ENCODE measurements at regions not wholly inside any gene's neighbourhood (a gene's known extent, or its start where the extent isn't known, plus 50 kb on each side); places are given as distances from the start of the nearest gene placed in this dataset.

DNA sequence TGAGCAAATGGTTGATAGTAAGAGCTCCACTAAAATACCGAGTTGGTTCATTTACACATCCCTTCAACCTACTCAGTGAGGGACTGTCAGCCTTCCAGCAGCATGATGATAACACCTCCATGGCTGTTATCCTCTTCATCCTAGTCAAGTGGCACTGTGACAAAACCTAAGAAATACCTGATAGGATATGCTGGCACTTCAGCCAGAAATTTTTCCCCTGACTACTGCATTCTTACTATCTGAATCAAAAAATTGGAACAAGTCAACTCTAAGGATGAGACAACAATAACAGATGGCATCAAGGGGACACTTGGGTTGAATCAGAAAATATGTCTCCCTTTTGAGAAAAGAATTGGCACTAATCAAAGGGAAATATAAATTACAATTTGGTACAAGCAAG, 193.9 kb downstream of the KCTD12 start:
- H3K9me3 ChIP-seq (ENCODE audit: control insufficient read depth in 1 of 2, low read length in 2 of 2), result no peaks in the 10 kb centered on the region
- H3K36me3 ChIP-seq (ENCODE audit: insufficient read depth, low read length), result no peaks in the 10 kb centered on the region
- intact Hi-C loops (cut with micrococcal nuclease), result no loop called here
- H3K27ac ChIP-seq (ENCODE audit: low read depth, low read length), result no peak overlapping the region
- Mint-ChIP-seq H3K9me3 (peaks cover 0 to 4% (median 0%) of the 10 kb centered on the region in 8 donors), H3K27ac (no peak overlapping the region), H3K27me3 (peaks cover 0 to 4% of the 10 kb centered on the region in 2 donors), H3K4me3 (no peak overlapping the region), H3K36me3 (no peaks in the 10 kb centered on the region), H3K4me1 (no peaks in the 10 kb centered on the region)
- no peaks in the 10 kb centered on the region for H3K27me3 ChIP-seq (ENCODE audit: insufficient read depth, low read length)
- DNase-seq, result no peak
- no peaks in the 10 kb centered on the region for H3K4me1 ChIP-seq (ENCODE audit: insufficient read depth, low read length)
- ChIA-PET CTCF (ENCODE audit: partially characterized antibody) (no interaction called here), POLR2A (ENCODE audit: partially characterized antibody) (no interaction called here)
- no peak overlapping the region for H3K4me3 ChIP-seq (ENCODE audit: low read length in 2 of 2)

GRCh38 chr13:76690611-76691010, 195.6 kb downstream of the KCTD12 start:
- Histone ChIP-seq H3K36me3 (ENCODE audit: insufficient read depth, low read length) (no peaks in the 10 kb centered on the region), H3K4me3 (ENCODE audit: low read length in 2 of 2) (no peak overlapping the region), H3K9me3 (ENCODE audit: control insufficient read depth in 1 of 2, low read length in 2 of 2) (no peaks in the 10 kb centered on the region), H3K27me3 (ENCODE audit: insufficient read depth, low read length) (no peaks in the 10 kb centered on the region), H3K27ac (ENCODE audit: low read depth, low read length) (no peak overlapping the region), H3K4me1 (ENCODE audit: insufficient read depth, low read length) (no peaks in the 10 kb centered on the region)
- peaks cover 0 to 1% of the 10 kb centered on the region in 2 donors for H3K27me3 Mint-ChIP-seq
- H3K36me3 Mint-ChIP-seq, result no peaks in the 10 kb centered on the region
- peaks cover 0 to 4% (median 0%) of the 10 kb centered on the region in 8 donors for H3K9me3 Mint-ChIP-seq
- H3K4me1 Mint-ChIP-seq, result no peaks in the 10 kb centered on the region
- intact Hi-C loops (cut with micrococcal nuclease), result no loop called here
- DNase-seq, result no peak
- POLR2A ChIA-PET (ENCODE audit: partially characterized antibody), result no interaction called here
- H3K27ac Mint-ChIP-seq, result no peak overlapping the region
- CTCF ChIA-PET (ENCODE audit: partially characterized antibody), result interaction anchor here (1.0 kb wide), 1 partner anchor 9 kb away, joined by 3 read pairs; no protein-coding TSS in a partner anchor
- no peak overlapping the region for H3K4me3 Mint-ChIP-seq

DNA sequence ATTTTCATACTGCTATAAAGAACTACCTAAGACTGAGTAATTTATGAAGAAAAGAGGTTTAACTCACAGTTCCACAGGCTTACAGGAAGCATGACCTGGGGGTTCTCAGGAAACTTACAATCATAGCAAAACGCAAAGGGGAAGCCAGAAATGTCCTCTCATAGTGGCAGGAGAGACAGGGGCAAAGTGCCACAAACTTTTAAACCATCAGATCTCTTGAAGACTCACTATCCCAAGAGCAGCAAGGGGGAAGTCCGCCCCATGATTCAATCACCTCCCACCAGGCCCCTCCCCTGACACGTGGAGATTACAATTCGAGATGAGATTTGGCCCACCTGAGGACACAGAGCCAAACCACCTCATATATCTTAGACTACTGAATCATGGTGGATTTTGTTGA, 198.7 kb downstream of the KCTD12 start:
- H3K4me3 ChIP-seq (ENCODE audit: low read length in 2 of 2), result no peak overlapping the region
- no peak overlapping the region for H3K27ac ChIP-seq (ENCODE audit: low read depth, low read length)
- no peaks in the 10 kb centered on the region for H3K27me3 ChIP-seq (ENCODE audit: insufficient read depth, low read length)
- intact Hi-C loops (cut with micrococcal nuclease), result no loop called here
- no peaks in the 10 kb centered on the region for H3K4me1 Mint-ChIP-seq
- H3K4me3 Mint-ChIP-seq, result no peak overlapping the region
- H3K4me1 ChIP-seq (ENCODE audit: insufficient read depth, low read length), result no peaks in the 10 kb centered on the region
- no peaks in the 10 kb centered on the region for H3K9me3 ChIP-seq (ENCODE audit: control insufficient read depth in 1 of 2, low read length in 2 of 2)
- no peaks in the 10 kb centered on the region for H3K36me3 Mint-ChIP-seq
- ChIA-PET CTCF (ENCODE audit: partially characterized antibody) (no interaction called here), POLR2A (ENCODE audit: partially characterized antibody) (no interaction called here)
- H3K27me3 Mint-ChIP-seq, result peaks cover 0 to 5% of the 10 kb centered on the region in 2 donors
- no peaks in the 10 kb centered on the region for H3K36me3 ChIP-seq (ENCODE audit: insufficient read depth, low read length)
- no peak overlapping the region for H3K27ac Mint-ChIP-seq
- H3K9me3 Mint-ChIP-seq, result peaks cover 0 to 4% (median 0%) of the 10 kb centered on the region in 8 donors
- no peak for DNase-seq

GRCh38 chr13:76685938-76686337, 200.3 kb downstream of the KCTD12 start:
- Histone ChIP-seq H3K27me3 (ENCODE audit: insufficient read depth, low read length) (no peaks in the 10 kb centered on the region), H3K4me1 (ENCODE audit: insufficient read depth, low read length) (no peaks in the 10 kb centered on the region), H3K27ac (ENCODE audit: low read depth, low read length) (no peak overlapping the region), H3K4me3 (ENCODE audit: low read length in 2 of 2) (no peak overlapping the region), H3K9me3 (ENCODE audit: control insufficient read depth in 1 of 2, low read length in 2 of 2) (no peaks in the 10 kb centered on the region), H3K36me3 (ENCODE audit: insufficient read depth, low read length) (no peaks in the 10 kb centered on the region)
- intact Hi-C loops (cut with micrococcal nuclease), result no loop called here
- Mint-ChIP-seq H3K9me3 (peaks cover 0 to 4% (median 0%) of the 10 kb centered on the region in 8 donors), H3K27ac (no peak overlapping the region), H3K27me3 (peaks cover 0 to 11% of the 10 kb centered on the region in 2 donors), H3K36me3 (no peaks in the 10 kb centered on the region), H3K4me3 (no peak overlapping the region), H3K4me1 (no peaks in the 10 kb centered on the region)
- CTCF ChIA-PET (ENCODE audit: partially characterized antibody), result no interaction called here
- POLR2A ChIA-PET (ENCODE audit: partially characterized antibody), result no interaction called here
- no peak for DNase-seq

DNA sequence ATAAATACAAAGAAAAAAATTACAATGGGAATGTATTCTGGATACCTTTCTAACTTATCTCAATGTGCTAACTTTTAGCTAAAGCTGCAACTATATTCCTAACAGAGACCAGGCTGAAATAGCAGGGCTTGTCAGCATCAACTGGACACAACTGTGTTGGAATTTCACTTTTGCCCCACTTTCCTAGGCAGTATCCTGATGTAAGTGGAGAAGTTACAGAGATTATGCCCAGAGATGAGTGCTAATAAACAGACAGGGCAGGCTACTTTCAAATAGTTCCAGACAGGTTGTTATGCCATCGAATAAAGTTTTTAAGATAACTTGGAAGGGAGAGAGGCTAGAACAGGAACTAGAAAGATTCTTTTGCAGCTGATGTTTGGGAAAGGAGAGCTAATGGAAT, 201.9 kb downstream of the KCTD12 start:
- intact Hi-C loops (cut with micrococcal nuclease), result no loop called here
- POLR2A ChIA-PET (ENCODE audit: partially characterized antibody), result no interaction called here
- no peaks in the 10 kb centered on the region for H3K36me3 ChIP-seq (ENCODE audit: insufficient read depth, low read length)
- H3K9me3 ChIP-seq (ENCODE audit: control insufficient read depth in 1 of 2, low read length in 2 of 2), result no peaks in the 10 kb centered on the region
- Mint-ChIP-seq H3K9me3 (peaks cover 0 to 3% (median 0%) of the 10 kb centered on the region in 8 donors), H3K36me3 (no peaks in the 10 kb centered on the region), H3K27ac (no peak overlapping the region), H3K4me1 (no peaks in the 10 kb centered on the region), H3K4me3 (no peak overlapping the region), H3K27me3 (peaks cover 0 to 13% of the 10 kb centered on the region in 2 donors)
- DNase-seq, result no peak
- H3K4me1 ChIP-seq (ENCODE audit: insufficient read depth, low read length), result no peaks in the 10 kb centered on the region
- H3K4me3 ChIP-seq (ENCODE audit: low read length in 2 of 2), result no peak overlapping the region
- CTCF ChIA-PET (ENCODE audit: partially characterized antibody), result no interaction called here
- H3K27me3 ChIP-seq (ENCODE audit: insufficient read depth, low read length), result no peaks in the 10 kb centered on the region
- no peak overlapping the region for H3K27ac ChIP-seq (ENCODE audit: low read depth, low read length)

DNA sequence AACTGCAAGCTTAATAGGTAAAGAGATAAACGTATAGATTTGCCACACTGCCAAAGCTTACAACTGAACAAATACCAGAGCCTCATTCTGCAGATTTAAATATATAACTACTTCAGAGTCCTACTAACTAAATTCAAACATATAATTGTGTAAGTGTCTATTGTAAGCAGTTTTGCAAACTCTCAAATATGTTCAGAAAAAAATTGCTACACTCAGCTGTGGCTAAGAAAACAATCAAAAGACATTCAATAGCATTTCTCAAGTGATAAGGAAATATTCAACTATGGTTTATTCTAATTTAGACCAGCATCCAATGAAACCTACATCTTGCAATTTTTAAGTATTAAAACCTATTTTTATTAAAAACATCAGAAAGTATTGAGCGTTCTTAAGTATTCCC, 202.4 kb downstream of the KCTD12 start:
- Mint-ChIP-seq H3K4me3 (no peak overlapping the region), H3K27ac (no peak overlapping the region)

GRCh38 chr13:76683168-76683567, 203.0 kb downstream of the KCTD12 start:
- intact Hi-C loops (cut with micrococcal nuclease), result no loop called here
- Mint-ChIP-seq H3K9me3 (no peaks in the 10 kb centered on the region), H3K27me3 (peaks cover 0 to 13% of the 10 kb centered on the region in 2 donors), H3K36me3 (no peaks in the 10 kb centered on the region), H3K27ac (no peak overlapping the region), H3K4me1 (no peaks in the 10 kb centered on the region), H3K4me3 (no peak overlapping the region)
- Histone ChIP-seq H3K27me3 (ENCODE audit: insufficient read depth, low read length) (no peaks in the 10 kb centered on the region), H3K36me3 (ENCODE audit: insufficient read depth, low read length) (no peaks in the 10 kb centered on the region), H3K4me3 (ENCODE audit: low read length in 2 of 2) (no peak overlapping the region), H3K27ac (ENCODE audit: low read depth, low read length) (no peak overlapping the region), H3K4me1 (ENCODE audit: insufficient read depth, low read length) (no peaks in the 10 kb centered on the region), H3K9me3 (ENCODE audit: control insufficient read depth in 1 of 2, low read length in 2 of 2) (no peaks in the 10 kb centered on the region)
- no peak for DNase-seq
- CTCF ChIA-PET (ENCODE audit: partially characterized antibody), result no interaction called here
- POLR2A ChIA-PET (ENCODE audit: partially characterized antibody), result no interaction called here

More for the DNA sequence above, 202.4 kb downstream of the KCTD12 start:
- Mint-ChIP-seq H3K4me1 (no peaks in the 10 kb centered on the region), H3K27me3 (peaks cover 0 to 13% of the 10 kb centered on the region in 2 donors), H3K36me3 (no peaks in the 10 kb centered on the region), H3K9me3 (no peaks in the 10 kb centered on the region)
- ChIA-PET CTCF (ENCODE audit: partially characterized antibody) (no interaction called here), POLR2A (ENCODE audit: partially characterized antibody) (no interaction called here)
- H3K27ac ChIP-seq (ENCODE audit: low read depth, low read length), result no peak overlapping the region
- H3K4me3 ChIP-seq (ENCODE audit: low read length in 2 of 2), result no peak overlapping the region
- H3K4me1 ChIP-seq (ENCODE audit: insufficient read depth, low read length), result no peaks in the 10 kb centered on the region
- no peaks in the 10 kb centered on the region for H3K36me3 ChIP-seq (ENCODE audit: insufficient read depth, low read length)
- DNase-seq, result no peak
- no peaks in the 10 kb centered on the region for H3K27me3 ChIP-seq (ENCODE audit: insufficient read depth, low read length)
- intact Hi-C loops (cut with micrococcal nuclease), result no loop called here
- no peaks in the 10 kb centered on the region for H3K9me3 ChIP-seq (ENCODE audit: control insufficient read depth in 1 of 2, low read length in 2 of 2)

DNA sequence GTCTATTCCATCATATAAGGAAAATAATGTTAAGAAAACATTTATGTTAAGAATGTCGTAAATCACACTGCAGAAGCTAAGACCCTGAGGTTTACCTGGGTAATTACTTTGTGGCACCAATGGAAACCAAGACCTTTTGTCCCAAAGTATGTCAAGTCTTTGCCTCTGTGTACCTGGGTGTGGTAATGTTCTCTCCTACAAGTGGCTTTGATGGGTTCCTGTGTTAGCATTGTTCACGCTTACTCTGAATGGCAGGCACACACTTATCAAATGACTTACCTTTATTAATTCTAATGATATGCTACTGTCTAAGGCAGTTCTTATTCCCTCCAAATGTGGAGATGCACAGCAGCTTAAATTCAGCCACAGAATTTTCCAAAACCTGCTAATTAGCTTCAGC, 206.1 kb downstream of the KCTD12 start:
- no peak overlapping the region for H3K27ac ChIP-seq (ENCODE audit: low read depth, low read length)
- no peak for DNase-seq
- no peaks in the 10 kb centered on the region for H3K36me3 ChIP-seq (ENCODE audit: insufficient read depth, low read length)
- H3K4me3 ChIP-seq (ENCODE audit: low read length in 2 of 2), result no peak overlapping the region
- Mint-ChIP-seq H3K27ac (no peak overlapping the region), H3K36me3 (no peaks in the 10 kb centered on the region), H3K9me3 (no peaks in the 10 kb centered on the region), H3K27me3 (peaks cover 3 to 9% of the 10 kb centered on the region in 2 donors), H3K4me1 (no peaks in the 10 kb centered on the region), H3K4me3 (no peak overlapping the region)
- ChIA-PET POLR2A (ENCODE audit: partially characterized antibody) (no interaction called here), CTCF (ENCODE audit: partially characterized antibody) (no interaction called here)
- H3K27me3 ChIP-seq (ENCODE audit: insufficient read depth, low read length), result no peaks in the 10 kb centered on the region
- no peaks in the 10 kb centered on the region for H3K4me1 ChIP-seq (ENCODE audit: insufficient read depth, low read length)
- intact Hi-C loops (cut with micrococcal nuclease), result no loop called here
- H3K9me3 ChIP-seq (ENCODE audit: control insufficient read depth in 1 of 2, low read length in 2 of 2), result no peaks in the 10 kb centered on the region
